Breast epithelium (tissue), 3 donors: ENCODE measurements at regions not wholly inside any gene's neighbourhood (a gene's known extent, or its start where the extent isn't known, plus 50 kb on each side); places are given as distances from the start of the nearest gene placed in this dataset.

Experiments
- CTCF ChIP-seq, 3 donors: fragments of 450-650 bp; IDR thresholded peaks; one replicate each; pipeline ENCODE4 v1.5.1; 2016 to 2017; ENCODE audit warnings: antibody characterized with exemption in 3 of 3, mild to moderate bottlenecking in 3 of 3, moderate library complexity in 3 of 3
- POLR2AphosphoS5 ChIP-seq, 3 donors: sonication (generic); formaldehyde crosslinking; IDR thresholded peaks; one replicate each; pipeline ENCODE4 v1.6.1; 2017; ENCODE audit warnings: antibody characterized with exemption in 3 of 3

- TF ChIP-seq CTCF (IDR thresholded peaks at IDR 0.05) (no peak), POLR2AphosphoS5 (IDR thresholded peaks at IDR 0.05) (no peak)
Observed at GRCh38 chr18:70582981-70583380, 294.1 kb downstream of the SOCS6 start.
